ENCODE measurements at regions not wholly inside any gene's neighbourhood (a gene's known extent, or its start where the extent isn't known, plus 50 kb on each side); places are given as distances from the start of the nearest gene placed in this dataset.

- TF ChIP-seq, protein P1, sequence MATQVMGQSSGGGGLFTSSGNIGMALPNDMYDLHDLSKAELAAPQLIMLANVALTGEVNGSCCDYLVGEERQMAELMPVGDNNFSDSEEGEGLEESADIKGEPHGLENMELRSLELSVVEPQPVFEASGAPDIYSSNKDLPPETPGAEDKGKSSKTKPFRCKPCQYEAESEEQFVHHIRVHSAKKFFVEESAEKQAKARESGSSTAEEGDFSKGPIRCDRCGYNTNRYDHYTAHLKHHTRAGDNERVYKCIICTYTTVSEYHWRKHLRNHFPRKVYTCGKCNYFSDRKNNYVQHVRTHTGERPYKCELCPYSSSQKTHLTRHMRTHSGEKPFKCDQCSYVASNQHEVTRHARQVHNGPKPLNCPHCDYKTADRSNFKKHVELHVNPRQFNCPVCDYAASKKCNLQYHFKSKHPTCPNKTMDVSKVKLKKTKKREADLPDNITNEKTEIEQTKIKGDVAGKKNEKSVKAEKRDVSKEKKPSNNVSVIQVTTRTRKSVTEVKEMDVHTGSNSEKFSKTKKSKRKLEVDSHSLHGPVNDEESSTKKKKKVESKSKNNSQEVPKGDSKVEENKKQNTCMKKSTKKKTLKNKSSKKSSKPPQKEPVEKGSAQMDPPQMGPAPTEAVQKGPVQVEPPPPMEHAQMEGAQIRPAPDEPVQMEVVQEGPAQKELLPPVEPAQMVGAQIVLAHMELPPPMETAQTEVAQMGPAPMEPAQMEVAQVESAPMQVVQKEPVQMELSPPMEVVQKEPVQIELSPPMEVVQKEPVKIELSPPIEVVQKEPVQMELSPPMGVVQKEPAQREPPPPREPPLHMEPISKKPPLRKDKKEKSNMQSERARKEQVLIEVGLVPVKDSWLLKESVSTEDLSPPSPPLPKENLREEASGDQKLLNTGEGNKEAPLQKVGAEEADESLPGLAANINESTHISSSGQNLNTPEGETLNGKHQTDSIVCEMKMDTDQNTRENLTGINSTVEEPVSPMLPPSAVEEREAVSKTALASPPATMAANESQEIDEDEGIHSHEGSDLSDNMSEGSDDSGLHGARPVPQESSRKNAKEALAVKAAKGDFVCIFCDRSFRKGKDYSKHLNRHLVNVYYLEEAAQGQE (IDR thresholded peaks at IDR 0.05), result no peak
- TF ChIP-seq KDM1A (IDR thresholded peaks at IDR 0.05; ENCODE audit: low read depth), result no peak
- TF ChIP-seq BCL3 (IDR thresholded peaks at IDR 0.05), result no peak
- no peak for TF ChIP-seq NR3C1 (IDR thresholded peaks at IDR 0.05)
- no peak for TF ChIP-seq FOSL2 (IDR thresholded peaks at IDR 0.05)
- TF ChIP-seq FOSL2 (CRISPR knock-in tag; IDR thresholded peaks at IDR 0.05), result no peak
Observed at GRCh38 chr15:31494786-31495185, 168.2 kb downstream of the KLF13 start (continued).

DNA sequence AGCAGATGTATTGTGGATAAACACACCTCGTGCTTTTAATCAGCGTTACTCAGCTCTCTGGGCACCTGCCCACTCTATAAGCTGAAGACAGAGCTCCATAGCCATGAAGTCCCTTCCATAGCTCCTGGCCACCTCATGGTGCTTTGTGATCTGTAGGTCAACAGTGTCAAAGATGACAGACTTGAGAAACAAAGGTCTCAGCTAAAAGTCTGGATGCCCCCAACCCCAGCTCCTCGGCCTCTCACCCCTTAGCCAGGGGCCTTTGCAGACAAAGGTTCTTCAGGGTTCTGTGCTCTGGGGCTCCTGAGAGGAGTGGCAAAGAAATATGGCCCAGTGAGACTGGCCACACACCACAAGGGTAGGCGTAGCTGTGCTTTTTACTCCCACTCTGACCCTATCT lies 168.6 kb downstream of the KLF13 start:
- ATAC-seq (no peak), FAIRE-seq (no peak), DNase-seq (ENCODE audit: low read depth in 1 of 2, low spot score in 1 of 2) (no peak)
- Histone ChIP-seq H3K4me3 (no peak overlapping the region), H3K9me3 (peaks cover 34% of the 10 kb centered on the region), H3K4me1 (no peaks in the 10 kb centered on the region), H3K27ac (no peak overlapping the region), H3K4me2 (no peak overlapping the region)
- CTCF ChIA-PET, result interaction anchor here (1.4 to 1.8 kb wide), 2 partner anchors 55 to 280 kb away, joined by 9 read pairs; no protein-coding TSS in a partner anchor
- POLR2A ChIA-PET, result no interaction called here
- no peak for TF ChIP-seq ZFP36 (IDR thresholded peaks at IDR 0.05; ENCODE audit: borderline replicate concordance, partially characterized antibody)
- no peak for TF ChIP-seq CBX2 (IDR thresholded peaks at IDR 0.05; ENCODE audit: borderline replicate concordance, low read depth)
- no peak for TF ChIP-seq SREBF2 (IDR thresholded peaks at IDR 0.05)
- no peak for TF ChIP-seq RARB (CRISPR knock-in tag; IDR thresholded peaks at IDR 0.05)
- TF ChIP-seq CHD2 (IDR thresholded peaks at IDR 0.05; ENCODE audit: low read length, partially characterized antibody), result no peak
- no peak for TF ChIP-seq KDM5A (IDR thresholded peaks at IDR 0.05)
- no peak for TF ChIP-seq POLR2A (IDR thresholded peaks at IDR 0.05; ENCODE audit: low read length)
- no peak for TF ChIP-seq RAD21 (conservative IDR thresholded peaks at IDR 0.05 in 1 of 2, IDR thresholded peaks at IDR 0.05 in 1 of 2)
- TF ChIP-seq, protein P2, sequence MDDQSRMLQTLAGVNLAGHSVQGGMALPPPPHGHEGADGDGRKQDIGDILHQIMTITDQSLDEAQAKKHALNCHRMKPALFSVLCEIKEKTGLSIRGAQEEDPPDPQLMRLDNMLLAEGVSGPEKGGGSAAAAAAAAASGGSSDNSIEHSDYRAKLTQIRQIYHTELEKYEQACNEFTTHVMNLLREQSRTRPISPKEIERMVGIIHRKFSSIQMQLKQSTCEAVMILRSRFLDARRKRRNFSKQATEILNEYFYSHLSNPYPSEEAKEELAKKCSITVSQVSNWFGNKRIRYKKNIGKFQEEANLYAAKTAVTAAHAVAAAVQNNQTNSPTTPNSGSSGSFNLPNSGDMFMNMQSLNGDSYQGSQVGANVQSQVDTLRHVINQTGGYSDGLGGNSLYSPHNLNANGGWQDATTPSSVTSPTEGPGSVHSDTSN (IDR thresholded peaks at IDR 0.05), result no peak
- TF ChIP-seq MAZ (IDR thresholded peaks at IDR 0.05; ENCODE audit: borderline replicate concordance, low read depth, low read length), result no peak
- no peak for TF ChIP-seq BHLHE40 (IDR thresholded peaks at IDR 0.05; ENCODE audit: low read depth, low read length)
- no peak for TF ChIP-seq JUN (IDR thresholded peaks at IDR 0.05)
- TF ChIP-seq, protein P3, sequence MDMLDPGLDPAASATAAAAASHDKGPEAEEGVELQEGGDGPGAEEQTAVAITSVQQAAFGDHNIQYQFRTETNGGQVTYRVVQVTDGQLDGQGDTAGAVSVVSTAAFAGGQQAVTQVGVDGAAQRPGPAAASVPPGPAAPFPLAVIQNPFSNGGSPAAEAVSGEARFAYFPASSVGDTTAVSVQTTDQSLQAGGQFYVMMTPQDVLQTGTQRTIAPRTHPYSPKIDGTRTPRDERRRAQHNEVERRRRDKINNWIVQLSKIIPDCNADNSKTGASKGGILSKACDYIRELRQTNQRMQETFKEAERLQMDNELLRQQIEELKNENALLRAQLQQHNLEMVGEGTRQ (IDR thresholded peaks at IDR 0.05), result no peak
- TF ChIP-seq ZC3H11A (IDR thresholded peaks at IDR 0.05), result no peak
- TF ChIP-seq POLR2AphosphoS2 (conservative IDR thresholded peaks at IDR 0.05; ENCODE audit: low read length), result no peak
- WGBS (ENCODE audit: missing lambda C conversion rate), result 9% methylated on average over 4 of the region's 4 CpGs

Data from A549 (cell line).